ENCODE measurements at regions not wholly inside any gene's neighbourhood (a gene's known extent, or its start where the extent isn't known, plus 50 kb on each side); places are given as distances from the start of the nearest gene placed in this dataset.

DNA sequence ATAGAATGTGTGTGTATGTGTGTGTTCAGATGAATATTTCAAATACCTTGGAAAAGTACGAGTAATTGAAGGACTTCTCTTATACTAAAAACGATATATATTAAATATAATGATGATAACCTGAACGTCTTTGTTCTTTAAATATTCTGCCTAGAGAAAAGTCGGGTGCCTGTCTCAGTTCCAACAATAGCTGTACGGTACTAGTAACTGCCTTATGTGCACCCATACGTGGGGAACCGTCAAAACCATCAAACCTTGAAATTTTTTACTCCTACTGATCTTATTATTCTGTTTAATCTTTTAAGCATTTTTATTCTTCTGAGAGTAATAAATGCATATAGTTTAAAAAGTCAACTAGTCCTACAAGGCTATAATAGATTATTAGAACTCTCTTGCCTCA, 1045.7 kb downstream of the C4orf33 start:
- Histone ChIP-seq H3K9me3 (ENCODE audit: control insufficient read depth, low read length) (no peaks in the 10 kb centered on the region), H3K36me3 (ENCODE audit: control insufficient read depth, insufficient read depth, low read length) (no peaks in the 10 kb centered on the region), H3K4me1 (ENCODE audit: control insufficient read depth, insufficient read depth, low read length, poor library complexity, severe bottlenecking) (no peaks in the 10 kb centered on the region), H3K27ac (ENCODE audit: low read depth, low read length, severe bottlenecking) (no peak overlapping the region), H3K4me3 (ENCODE audit: extremely low read depth, insufficient read depth, low read length, poor library complexity, severe bottlenecking) (no peak overlapping the region)
- 61% methylated on average over 4 of the region's 7 CpGs; no CpG with 5 or more reads in 1 of the 2 experiments for WGBS, 2 experiments (ENCODE audit: insufficient coverage in 2 of 2)

DNA sequence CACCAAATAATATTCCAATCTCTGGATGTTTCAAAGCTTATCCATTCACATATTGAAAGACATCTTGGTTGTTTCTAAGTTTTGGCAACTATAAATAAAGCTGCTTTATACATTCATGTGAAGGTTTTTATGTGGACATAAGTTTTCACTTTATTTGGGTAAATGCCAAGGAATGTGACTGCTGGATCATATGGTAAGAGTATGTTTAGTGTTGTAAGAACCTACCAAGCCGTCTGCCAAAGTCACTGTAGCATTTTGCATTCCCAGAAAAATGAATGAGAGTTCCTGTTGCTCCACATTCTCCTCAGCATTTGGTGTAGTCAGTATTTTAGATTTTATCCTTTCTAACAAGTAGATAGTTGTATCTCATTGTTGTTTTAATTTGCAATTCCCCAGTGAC, 1047.7 kb downstream of the C4orf33 start:
- no peak overlapping the region for H3K4me3 ChIP-seq (ENCODE audit: extremely low read depth, insufficient read depth, low read length, poor library complexity, severe bottlenecking)
- H3K27ac ChIP-seq (ENCODE audit: low read depth, low read length, severe bottlenecking), result no peak overlapping the region
- no peaks in the 10 kb centered on the region for H3K36me3 ChIP-seq (ENCODE audit: control insufficient read depth, insufficient read depth, low read length)
- H3K9me3 ChIP-seq (ENCODE audit: control insufficient read depth, low read length), result no peaks in the 10 kb centered on the region
- no peaks in the 10 kb centered on the region for H3K4me1 ChIP-seq (ENCODE audit: control insufficient read depth, insufficient read depth, low read length, poor library complexity, severe bottlenecking)
- whole genome bisulfite sequencing, 2 experiments (ENCODE audit: insufficient coverage in 2 of 2), result no CpG with 5 or more reads among the region's 1 CpG

DNA sequence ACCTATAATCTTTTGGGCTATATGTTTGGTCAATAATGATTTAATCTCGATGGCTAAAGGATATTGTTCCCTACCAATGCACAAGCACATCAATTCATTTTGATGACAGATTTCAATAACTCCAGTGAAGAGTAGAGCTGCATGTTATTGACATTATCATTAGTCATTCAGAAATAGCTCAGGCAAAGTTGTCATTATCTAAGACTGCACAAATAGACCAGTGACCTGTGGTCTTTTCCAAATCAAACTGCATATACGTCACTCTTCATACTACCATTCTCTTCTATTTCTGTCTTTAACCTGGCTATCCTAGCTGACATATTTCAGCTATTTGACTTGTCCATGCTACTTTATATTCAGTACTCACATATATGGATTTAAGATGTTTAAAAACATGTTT, 1050.8 kb downstream of the C4orf33 start:
- no peaks in the 10 kb centered on the region for H3K36me3 ChIP-seq (ENCODE audit: control insufficient read depth, insufficient read depth, low read length)
- 92 to 100% methylated on average over 1 of the region's 2 CpGs for whole genome bisulfite sequencing, 2 experiments (ENCODE audit: insufficient coverage in 2 of 2)
- no peak overlapping the region for H3K4me3 ChIP-seq (ENCODE audit: extremely low read depth, insufficient read depth, low read length, poor library complexity, severe bottlenecking)
- H3K4me1 ChIP-seq (ENCODE audit: control insufficient read depth, insufficient read depth, low read length, poor library complexity, severe bottlenecking), result no peaks in the 10 kb centered on the region
- H3K27ac ChIP-seq (ENCODE audit: low read depth, low read length, severe bottlenecking), result no peak overlapping the region
- H3K9me3 ChIP-seq (ENCODE audit: control insufficient read depth, low read length), result no peaks in the 10 kb centered on the region

DNA sequence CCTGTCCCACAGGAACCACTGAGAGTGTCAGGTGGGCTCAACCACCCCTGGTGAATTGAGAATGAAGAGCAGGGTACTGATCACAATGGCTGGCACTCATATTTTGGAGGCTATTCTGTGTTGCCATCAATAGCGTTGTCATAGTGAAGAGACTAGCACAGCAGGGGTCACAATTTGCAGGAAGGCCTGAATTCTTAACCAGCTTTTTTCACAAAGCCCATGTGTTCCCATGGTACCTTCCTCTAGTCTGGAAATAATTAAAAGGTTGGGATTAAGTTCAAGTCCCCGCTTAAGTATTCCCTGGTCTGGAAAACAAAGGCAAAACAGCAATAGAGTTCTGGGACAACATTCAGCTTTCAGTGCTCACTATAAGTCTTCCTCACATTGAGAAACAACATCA, 1051.7 kb downstream of the C4orf33 start:
- 67 to 80% methylated on average over 2 of the region's 2 CpGs for WGBS, 2 experiments (ENCODE audit: insufficient coverage in 2 of 2)
- H3K27ac ChIP-seq (ENCODE audit: low read depth, low read length, severe bottlenecking), result no peak overlapping the region
- no peaks in the 10 kb centered on the region for H3K36me3 ChIP-seq (ENCODE audit: control insufficient read depth, insufficient read depth, low read length)
- H3K4me3 ChIP-seq (ENCODE audit: extremely low read depth, insufficient read depth, low read length, poor library complexity, severe bottlenecking), result no peak overlapping the region
- no peaks in the 10 kb centered on the region for H3K9me3 ChIP-seq (ENCODE audit: control insufficient read depth, low read length)
- no peaks in the 10 kb centered on the region for H3K4me1 ChIP-seq (ENCODE audit: control insufficient read depth, insufficient read depth, low read length, poor library complexity, severe bottlenecking)

DNA sequence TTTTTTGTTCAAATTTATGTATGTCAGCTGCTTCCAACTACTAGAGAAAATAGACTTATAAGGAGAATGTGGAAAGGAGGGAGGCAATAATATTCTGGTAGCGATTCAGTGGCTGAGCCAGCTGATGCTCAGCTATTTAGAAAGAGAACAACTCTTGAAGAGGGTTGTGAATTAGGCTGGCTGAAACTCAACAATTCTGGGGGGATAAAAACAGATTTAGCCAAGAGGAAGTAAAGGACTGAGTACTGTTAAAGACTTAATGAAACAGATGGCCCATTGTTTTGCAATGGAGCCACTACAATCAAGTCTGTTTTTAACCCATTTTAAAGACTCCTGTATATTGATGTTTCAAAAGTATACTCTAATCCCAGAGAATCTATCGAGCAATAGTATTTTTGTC, 1058.9 kb downstream of the C4orf33 start:
- WGBS, 2 experiments (ENCODE audit: insufficient coverage in 2 of 2), result 80 to 86% methylated on average over 1 of the region's 2 CpGs
- Histone ChIP-seq H3K9me3 (ENCODE audit: control insufficient read depth, low read length) (no peaks in the 10 kb centered on the region), H3K4me3 (ENCODE audit: extremely low read depth, insufficient read depth, low read length, poor library complexity, severe bottlenecking) (no peak overlapping the region), H3K36me3 (ENCODE audit: control insufficient read depth, insufficient read depth, low read length) (no peaks in the 10 kb centered on the region), H3K4me1 (ENCODE audit: control insufficient read depth, insufficient read depth, low read length, poor library complexity, severe bottlenecking) (no peaks in the 10 kb centered on the region), H3K27ac (ENCODE audit: low read depth, low read length, severe bottlenecking) (no peak overlapping the region)

DNA sequence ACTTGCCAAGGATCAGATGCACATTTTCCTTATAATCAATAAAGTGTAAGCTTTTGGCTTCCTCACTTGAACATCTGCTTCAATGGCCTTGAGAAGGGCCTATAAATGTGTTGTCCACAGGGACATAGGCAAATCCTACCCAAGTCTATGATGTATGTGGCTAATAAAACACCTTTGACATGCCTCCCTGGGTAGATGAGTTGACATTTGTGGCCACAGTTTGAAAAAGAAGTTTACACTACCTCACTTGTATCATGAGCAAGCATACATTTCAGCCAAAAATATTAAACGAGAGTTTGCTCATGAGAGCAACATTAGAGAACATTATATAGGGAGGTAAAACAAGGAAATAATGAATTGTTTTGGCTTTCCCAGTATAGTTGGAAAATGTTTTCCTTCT, 1067.7 kb downstream of the C4orf33 start:
- Histone ChIP-seq H3K9me3 (ENCODE audit: control insufficient read depth, low read length) (no peaks in the 10 kb centered on the region), H3K4me3 (ENCODE audit: extremely low read depth, insufficient read depth, low read length, poor library complexity, severe bottlenecking) (no peak overlapping the region), H3K4me1 (ENCODE audit: control insufficient read depth, insufficient read depth, low read length, poor library complexity, severe bottlenecking) (no peaks in the 10 kb centered on the region), H3K36me3 (ENCODE audit: control insufficient read depth, insufficient read depth, low read length) (no peaks in the 10 kb centered on the region), H3K27ac (ENCODE audit: low read depth, low read length, severe bottlenecking) (no peak overlapping the region)
- WGBS, 2 experiments (ENCODE audit: insufficient coverage in 2 of 2), result no CpG with 5 or more reads among the region's 1 CpG

DNA sequence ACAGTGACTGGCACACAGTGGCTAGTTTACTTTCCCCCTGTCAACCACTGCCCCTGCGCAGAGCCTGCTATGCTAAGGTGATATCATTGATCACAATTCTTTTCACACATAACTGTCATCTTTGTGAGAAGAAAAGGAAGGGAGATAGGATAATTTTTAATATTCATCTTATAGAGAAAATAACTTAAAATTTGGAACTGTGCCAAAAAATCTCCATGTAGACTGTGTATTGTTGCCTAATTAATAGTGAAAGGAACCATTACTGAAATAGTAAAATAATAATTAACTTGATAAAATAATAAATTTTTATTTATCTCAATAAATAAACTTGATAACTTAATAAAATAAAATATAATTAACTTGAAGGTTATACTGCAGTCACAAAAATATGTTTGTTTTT, 1069.4 kb downstream of the C4orf33 start:
- Histone ChIP-seq H3K27ac (ENCODE audit: low read depth, low read length, severe bottlenecking) (no peak overlapping the region), H3K36me3 (ENCODE audit: control insufficient read depth, insufficient read depth, low read length) (no peaks in the 10 kb centered on the region), H3K4me1 (ENCODE audit: control insufficient read depth, insufficient read depth, low read length, poor library complexity, severe bottlenecking) (no peaks in the 10 kb centered on the region), H3K9me3 (ENCODE audit: control insufficient read depth, low read length) (no peaks in the 10 kb centered on the region), H3K4me3 (ENCODE audit: extremely low read depth, insufficient read depth, low read length, poor library complexity, severe bottlenecking) (no peak overlapping the region)
- no CpG with 5 or more reads among the region's 1 CpG for WGBS, 2 experiments (ENCODE audit: insufficient coverage in 2 of 2)

DNA sequence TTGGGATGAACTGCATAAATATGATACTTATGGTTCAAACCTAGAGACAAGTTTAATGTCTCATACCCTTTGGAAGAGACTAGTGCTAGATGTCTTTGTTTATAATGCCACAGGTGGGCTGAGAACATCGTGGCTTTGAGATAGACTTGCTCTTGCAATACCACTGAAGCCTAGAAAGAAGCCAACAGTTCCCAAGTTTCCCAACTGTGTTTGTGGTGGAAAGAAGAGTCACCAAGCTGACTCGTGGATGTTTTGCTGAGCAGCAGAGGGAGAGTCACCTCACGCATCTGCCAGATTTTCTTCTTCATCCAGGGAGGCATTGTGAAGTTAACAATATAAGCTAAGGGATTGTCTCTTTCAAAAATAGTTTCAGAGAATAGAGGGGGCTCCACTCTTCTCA, 1076.2 kb downstream of the C4orf33 start:
- WGBS, 2 experiments (ENCODE audit: insufficient coverage in 2 of 2), result 75 to 80% methylated on average over 1 of the region's 3 CpGs
- Histone ChIP-seq H3K27ac (ENCODE audit: low read depth, low read length, severe bottlenecking) (no peak overlapping the region), H3K4me3 (ENCODE audit: extremely low read depth, insufficient read depth, low read length, poor library complexity, severe bottlenecking) (no peak overlapping the region), H3K4me1 (ENCODE audit: control insufficient read depth, insufficient read depth, low read length, poor library complexity, severe bottlenecking) (no peaks in the 10 kb centered on the region), H3K9me3 (ENCODE audit: control insufficient read depth, low read length) (no peaks in the 10 kb centered on the region), H3K36me3 (ENCODE audit: control insufficient read depth, insufficient read depth, low read length) (no peaks in the 10 kb centered on the region)

DNA sequence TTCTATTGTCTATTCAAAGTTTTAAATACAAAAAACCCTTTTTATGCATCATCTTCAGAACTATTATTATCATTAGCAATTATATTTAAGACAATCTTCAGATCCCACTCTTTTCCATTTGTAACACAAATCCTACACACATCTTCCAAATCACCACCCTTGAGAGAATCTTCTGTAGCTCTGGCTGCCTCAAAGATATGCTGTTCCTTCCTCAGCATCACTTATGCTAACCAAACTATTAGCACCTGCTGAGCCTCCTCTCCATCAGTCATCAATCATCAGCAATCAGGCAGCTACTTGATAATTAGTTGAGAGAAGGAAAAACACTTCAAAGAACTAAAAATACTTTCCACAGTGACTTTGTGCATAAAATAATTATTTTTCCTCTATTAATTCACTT, 1082.2 kb downstream of the C4orf33 start:
- Histone ChIP-seq H3K36me3 (ENCODE audit: control insufficient read depth, insufficient read depth, low read length) (no peaks in the 10 kb centered on the region), H3K4me3 (ENCODE audit: extremely low read depth, insufficient read depth, low read length, poor library complexity, severe bottlenecking) (no peak overlapping the region), H3K9me3 (ENCODE audit: control insufficient read depth, low read length) (no peaks in the 10 kb centered on the region), H3K4me1 (ENCODE audit: control insufficient read depth, insufficient read depth, low read length, poor library complexity, severe bottlenecking) (no peaks in the 10 kb centered on the region), H3K27ac (ENCODE audit: low read depth, low read length, severe bottlenecking) (no peak overlapping the region)

DNA sequence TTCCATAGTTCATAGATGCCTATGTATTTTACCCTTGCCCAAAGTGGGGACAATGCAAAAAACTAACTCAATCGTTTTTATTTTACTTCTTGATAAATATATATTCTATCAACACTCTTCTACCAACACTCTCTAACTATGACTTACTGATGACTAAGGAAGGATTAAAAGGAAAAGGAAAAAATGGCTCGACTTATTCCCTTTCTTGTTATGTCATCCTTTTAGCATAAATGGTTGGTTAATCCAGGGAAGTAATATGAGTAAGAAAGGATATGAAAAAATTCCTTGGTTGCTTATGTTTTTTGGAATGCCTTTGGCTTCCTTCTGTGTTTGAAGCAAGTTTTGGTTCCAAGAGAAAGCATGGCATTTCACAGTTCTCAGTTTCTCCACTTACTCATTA, 1087.1 kb downstream of the C4orf33 start:
- H3K9me3 ChIP-seq (ENCODE audit: control insufficient read depth, low read length), result no peaks in the 10 kb centered on the region
- WGBS, 2 experiments (ENCODE audit: insufficient coverage in 2 of 2), result 80% methylated on average over 1 of the region's 2 CpGs; no CpG with 5 or more reads in 1 of the 2 experiments
- no peak overlapping the region for H3K4me3 ChIP-seq (ENCODE audit: extremely low read depth, insufficient read depth, low read length, poor library complexity, severe bottlenecking)
- no peak overlapping the region for H3K27ac ChIP-seq (ENCODE audit: low read depth, low read length, severe bottlenecking)
- H3K4me1 ChIP-seq (ENCODE audit: control insufficient read depth, insufficient read depth, low read length, poor library complexity, severe bottlenecking), result no peaks in the 10 kb centered on the region
- no peaks in the 10 kb centered on the region for H3K36me3 ChIP-seq (ENCODE audit: control insufficient read depth, insufficient read depth, low read length)

DNA sequence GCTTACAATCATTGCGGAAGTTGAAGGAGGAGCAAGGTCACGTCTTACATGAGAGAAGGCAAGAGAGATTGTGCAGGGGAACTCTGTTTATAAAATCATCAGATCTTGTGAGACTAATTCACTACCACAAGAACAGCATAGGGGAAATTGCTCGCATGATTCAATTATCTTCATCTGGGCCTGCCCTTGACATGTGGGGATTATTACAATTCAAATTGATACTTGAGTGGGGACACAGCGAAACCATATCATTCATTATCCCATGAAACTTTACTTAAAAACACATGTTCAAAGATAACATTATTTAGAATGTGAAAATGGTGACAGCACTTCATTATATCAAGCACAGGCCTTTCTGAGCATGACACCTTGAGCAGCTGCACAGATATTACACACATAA, 1087.8 kb downstream of the C4orf33 start:
- H3K4me3 ChIP-seq (ENCODE audit: extremely low read depth, insufficient read depth, low read length, poor library complexity, severe bottlenecking), result no peak overlapping the region
- H3K4me1 ChIP-seq (ENCODE audit: control insufficient read depth, insufficient read depth, low read length, poor library complexity, severe bottlenecking), result no peaks in the 10 kb centered on the region
- no peak overlapping the region for H3K27ac ChIP-seq (ENCODE audit: low read depth, low read length, severe bottlenecking)
- H3K9me3 ChIP-seq (ENCODE audit: control insufficient read depth, low read length), result no peaks in the 10 kb centered on the region
- 40 to 100% methylated on average over 1 of the region's 4 CpGs for WGBS, 2 experiments (ENCODE audit: insufficient coverage in 2 of 2)
- H3K36me3 ChIP-seq (ENCODE audit: control insufficient read depth, insufficient read depth, low read length), result no peaks in the 10 kb centered on the region

DNA sequence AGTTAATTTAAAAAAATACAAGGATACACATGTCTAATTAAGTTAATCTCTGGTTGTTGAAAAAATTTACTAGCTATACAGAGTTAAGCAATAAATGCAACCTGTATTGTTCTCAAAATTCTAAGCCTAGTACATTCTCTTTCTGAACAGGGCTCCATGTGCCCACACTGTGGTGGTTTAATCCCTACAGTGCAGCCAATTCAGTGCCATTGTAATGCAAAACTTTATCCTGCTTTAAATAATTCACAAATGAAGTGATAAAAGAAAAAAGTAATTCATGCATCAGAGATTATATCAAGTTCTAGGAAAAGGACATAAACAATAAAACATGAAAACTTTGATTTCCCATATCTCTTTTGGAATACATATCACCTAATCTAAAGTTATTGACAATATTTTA, 1089.2 kb downstream of the C4orf33 start:
- Histone ChIP-seq H3K4me1 (ENCODE audit: control insufficient read depth, insufficient read depth, low read length, poor library complexity, severe bottlenecking) (no peaks in the 10 kb centered on the region), H3K27ac (ENCODE audit: low read depth, low read length, severe bottlenecking) (no peak overlapping the region), H3K36me3 (ENCODE audit: control insufficient read depth, insufficient read depth, low read length) (no peaks in the 10 kb centered on the region), H3K4me3 (ENCODE audit: extremely low read depth, insufficient read depth, low read length, poor library complexity, severe bottlenecking) (no peak overlapping the region), H3K9me3 (ENCODE audit: control insufficient read depth, low read length) (no peaks in the 10 kb centered on the region)
